Keratinocyte (primary cell): ENCODE measurements at regions not wholly inside any gene's neighbourhood (a gene's known extent, or its start where the extent isn't known, plus 50 kb on each side); places are given as distances from the start of the nearest gene placed in this dataset.

Experiments
- DNase-seq: peaks from one replicate; pipeline ENCODE4 v3.0.0-alpha.2; 2011; ENCODE audit warnings: low read depth, missing footprints, low spot score
- FAIRE-seq: peaks from 2 replicates; lab custom pipeline; 2011; peaks lifted over from hg19 to GRCh38; lab: Jason Lieb, UNC
- H2AFZ ChIP-seq: 2 replicates; pipeline ENCODE4 v1.6.0; 2012; ENCODE audit warnings: low read length, control low read depth, inconsistent platforms; ENCODE audit not compliant: control insufficient read depth
- H3K27ac ChIP-seq: 2 replicates; pipeline ENCODE4 v1.5.1; 2011; ENCODE audit warnings: low read length; ENCODE audit not compliant: control insufficient read depth, insufficient read depth
- H3K27me3 ChIP-seq: 3 replicates; pipeline ENCODE4 v1.6.0; 2011; ENCODE audit warnings: low read length; ENCODE audit not compliant: control insufficient read depth, insufficient read depth; ENCODE audit errors: extremely low read depth
- H3K36me3 ChIP-seq, 2 experiments: 2 replicates in 1 of 2; 3 replicates in 1 of 2; pipeline ENCODE4 v1.5.1; 2011; ENCODE audit warnings: low read length in 2 of 2, mild to moderate bottlenecking in 1 of 2; ENCODE audit not compliant: control insufficient read depth in 2 of 2, insufficient read depth in 2 of 2; ENCODE audit errors: extremely low read depth in 1 of 2
- H3K4me1 ChIP-seq: 3 replicates; pipeline ENCODE4 v1.5.1; 2011; ENCODE audit warnings: low read length; ENCODE audit not compliant: control insufficient read depth, insufficient read depth; ENCODE audit errors: extremely low read depth
- H3K4me2 ChIP-seq: 3 replicates; pipeline ENCODE4 v1.6.0; 2011; ENCODE audit warnings: low read depth, low read length; ENCODE audit not compliant: control insufficient read depth, insufficient read depth; ENCODE audit errors: extremely low read depth
- H3K4me3 ChIP-seq, 3 experiments: fragments of 200-600 bp in 1 of 3; sonication (generic) in 1 of 3; 2 replicates in 2 of 3; 3 replicates in 1 of 3; pipeline ENCODE4 v1.5.1; 2011 to 2016; ENCODE audit warnings: low read length in 3 of 3, mild to moderate bottlenecking in 3 of 3, control low read depth in 2 of 3, inconsistent platforms in 1 of 3, low read depth in 1 of 3, mixed read lengths in 1 of 3, mixed run types in 1 of 3, moderate library complexity in 1 of 3; ENCODE audit not compliant: control insufficient read depth in 2 of 3, insufficient read depth in 2 of 3; ENCODE audit errors: extremely low read depth in 1 of 3
- H3K79me2 ChIP-seq: 2 replicates; pipeline ENCODE4 v1.6.0; 2012; ENCODE audit warnings: low read length; ENCODE audit not compliant: control insufficient read depth, insufficient read depth
- H3K9ac ChIP-seq: 3 replicates; pipeline ENCODE4 v1.6.0; 2011; ENCODE audit warnings: low read length; ENCODE audit not compliant: control insufficient read depth, insufficient read depth; ENCODE audit errors: extremely low read depth
- H3K9me1 ChIP-seq: 3 replicates; pipeline ENCODE4 v1.6.0; 2011; ENCODE audit warnings: low read length; ENCODE audit not compliant: control insufficient read depth, insufficient read depth; ENCODE audit errors: extremely low read depth
- H3K9me3 ChIP-seq: 2 replicates; pipeline ENCODE4 v1.5.1; 2012; ENCODE audit warnings: low read depth, low read length; ENCODE audit not compliant: control insufficient read depth
- H4K20me1 ChIP-seq: 3 replicates; pipeline ENCODE4 v1.6.0; 2011; ENCODE audit warnings: low read length; ENCODE audit not compliant: control insufficient read depth, insufficient read depth; ENCODE audit errors: extremely low read depth
- EZH2 ChIP-seq: IDR thresholded peaks from one replicate; pipeline ENCODE4 v1.6.1; 2012; ENCODE audit warnings: inconsistent platforms, mild to moderate bottlenecking, low read length, moderate library complexity
- dilution Hi-C: fragments of 300-500 bp; cut with MboI; formaldehyde crosslinking; loops from one replicate; pipeline ENCODE4 v1.7.0; 2020; ENCODE audit warnings: low sequenced_read_pairs; ENCODE audit not compliant: extremely low pct_ligation_motif_present
- TF ChIP-seq, protein P1 (sequence below), 3 experiments: IDR thresholded peaks in 1 of 3; conservative IDR thresholded peaks in 1 of 3; optimal IDR thresholded peaks in 1 of 3; 2 replicates in 2 of 3; 3 replicates in 1 of 3; pipeline versions ENCODE3 to v1.5.1; 2011; ENCODE audit warnings: low read length in 3 of 3, mild to moderate bottlenecking in 3 of 3, moderate library complexity in 2 of 3, control low read depth in 1 of 3, inconsistent platforms in 1 of 3; ENCODE audit not compliant: insufficient read depth in 2 of 3; ENCODE audit errors: extremely low read depth in 1 of 3

DNA sequence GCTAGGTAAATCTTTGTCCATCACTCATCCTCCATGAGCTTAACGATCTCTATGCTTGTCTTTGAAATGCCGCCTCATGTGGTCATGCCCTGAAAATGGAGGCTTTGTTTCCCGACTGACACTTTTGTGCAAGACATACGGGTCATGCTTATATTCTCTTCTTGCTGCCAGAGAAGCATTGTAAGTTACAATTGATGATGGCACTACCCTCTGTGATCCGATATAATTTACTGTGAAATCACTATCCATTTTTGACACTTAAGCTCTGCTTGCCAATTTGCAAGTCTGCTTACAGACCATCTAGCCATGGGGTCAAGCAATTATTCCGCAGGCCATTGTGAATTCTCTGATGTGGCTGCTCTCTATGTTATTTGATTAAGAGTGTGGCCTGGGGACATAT lies 650.0 kb downstream of the FLRT2 start:
- dilution Hi-C loops = no loop called here
- H3K79me2 ChIP-seq = no peaks in the 10 kb centered on the region
- no peak overlapping the region for H3K4me2 ChIP-seq
- TF ChIP-seq, protein P1, sequence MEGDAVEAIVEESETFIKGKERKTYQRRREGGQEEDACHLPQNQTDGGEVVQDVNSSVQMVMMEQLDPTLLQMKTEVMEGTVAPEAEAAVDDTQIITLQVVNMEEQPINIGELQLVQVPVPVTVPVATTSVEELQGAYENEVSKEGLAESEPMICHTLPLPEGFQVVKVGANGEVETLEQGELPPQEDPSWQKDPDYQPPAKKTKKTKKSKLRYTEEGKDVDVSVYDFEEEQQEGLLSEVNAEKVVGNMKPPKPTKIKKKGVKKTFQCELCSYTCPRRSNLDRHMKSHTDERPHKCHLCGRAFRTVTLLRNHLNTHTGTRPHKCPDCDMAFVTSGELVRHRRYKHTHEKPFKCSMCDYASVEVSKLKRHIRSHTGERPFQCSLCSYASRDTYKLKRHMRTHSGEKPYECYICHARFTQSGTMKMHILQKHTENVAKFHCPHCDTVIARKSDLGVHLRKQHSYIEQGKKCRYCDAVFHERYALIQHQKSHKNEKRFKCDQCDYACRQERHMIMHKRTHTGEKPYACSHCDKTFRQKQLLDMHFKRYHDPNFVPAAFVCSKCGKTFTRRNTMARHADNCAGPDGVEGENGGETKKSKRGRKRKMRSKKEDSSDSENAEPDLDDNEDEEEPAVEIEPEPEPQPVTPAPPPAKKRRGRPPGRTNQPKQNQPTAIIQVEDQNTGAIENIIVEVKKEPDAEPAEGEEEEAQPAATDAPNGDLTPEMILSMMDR (optimal IDR thresholded peaks at IDR 0.05 in 1 of 3, IDR thresholded peaks at IDR 0.05 in 1 of 3, conservative IDR thresholded peaks at IDR 0.05 in 1 of 3; ENCODE audit: extremely low read depth in 1 of 3, insufficient read depth in 2 of 3, low read length in 3 of 3) = no peak
- TF ChIP-seq EZH2 = no peak
- H3K9me1 ChIP-seq = no peaks in the 10 kb centered on the region
- no peaks in the 10 kb centered on the region for H4K20me1 ChIP-seq
- no peak overlapping the region for H3K27ac ChIP-seq
- DNase-seq (no peak), FAIRE-seq (no peak)
- no peaks in the 10 kb centered on the region for H3K36me3 ChIP-seq
- H3K4me1 ChIP-seq = no peaks in the 10 kb centered on the region
- no peaks in the 10 kb centered on the region for H3K9me3 ChIP-seq
- no peak overlapping the region for H2AFZ ChIP-seq
- H3K9ac ChIP-seq = no peak overlapping the region
- no peak overlapping the region for H3K4me3 ChIP-seq
- H3K27me3 ChIP-seq = no peaks in the 10 kb centered on the region

DNA sequence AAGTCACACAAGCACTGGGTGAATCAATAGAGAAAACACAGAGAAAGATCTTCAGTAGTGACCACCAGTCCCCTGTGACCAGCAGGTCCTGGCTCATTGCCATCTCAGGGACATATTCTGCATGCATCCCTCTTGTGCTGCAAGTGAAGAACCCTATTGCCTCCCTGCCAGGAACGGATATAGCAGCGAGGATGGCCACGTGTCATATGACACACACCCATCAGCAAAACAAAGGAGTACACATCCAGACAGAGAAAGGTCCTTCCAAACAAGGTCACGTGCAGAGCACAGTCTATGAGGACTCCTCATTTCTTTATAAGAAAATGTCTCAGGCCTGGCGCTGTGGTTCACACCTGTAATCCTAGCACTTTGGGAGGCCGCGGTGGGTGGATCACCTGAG lies 638.4 kb downstream of the FLRT2 start:
- Histone ChIP-seq H4K20me1 (no peaks in the 10 kb centered on the region), H3K36me3 (no peaks in the 10 kb centered on the region), H3K27me3 (no peaks in the 10 kb centered on the region), H3K4me1 (no peaks in the 10 kb centered on the region), H3K27ac (no peak overlapping the region), H3K9me3 (peaks cover 2% of the 10 kb centered on the region), H3K9ac (no peak overlapping the region), H3K79me2 (no peaks in the 10 kb centered on the region), H3K9me1 (no peaks in the 10 kb centered on the region), H2AFZ (no peak overlapping the region), H3K4me3 (no peak overlapping the region), H3K4me2 (no peak overlapping the region)
- no peak for DNase-seq
- no peak for FAIRE-seq
- TF ChIP-seq, protein P1 (optimal IDR thresholded peaks at IDR 0.05 in 1 of 3, IDR thresholded peaks at IDR 0.05 in 1 of 3, conservative IDR thresholded peaks at IDR 0.05 in 1 of 3; ENCODE audit: extremely low read depth in 1 of 3, insufficient read depth in 2 of 3, low read length in 3 of 3) = no peak
- TF ChIP-seq EZH2 = no peak
- dilution Hi-C loops = no loop called here
